Neural cell (in vitro differentiated cells): ENCODE measurements at regions not wholly inside any gene's neighbourhood (a gene's known extent, or its start where the extent isn't known, plus 50 kb on each side); places are given as distances from the start of the nearest gene placed in this dataset.

Source experiments
- H2AFZ ChIP-seq: fragments of 200-600, 300-800 bp; sonication (generic), shearing (Covaris generic); 2 replicates; pipeline ENCODE4 v1.6.0; 2014; ENCODE audit warnings: low read depth, mild to moderate bottlenecking, antibody characterized with exemption, low read length, moderate library complexity
- H3F3A ChIP-seq: fragments of 200-600 bp; shearing (Covaris generic); 2 replicates; pipeline ENCODE4 v1.6.1; 2016; ENCODE audit warnings: mild to moderate bottlenecking, moderate library complexity, mixed read lengths, antibody characterized with exemption, low read length; ENCODE audit not compliant: insufficient read depth, poor library complexity, severe bottlenecking
- H3K27ac ChIP-seq: fragments of 200-600, 300-800 bp; sonication (generic), shearing (Covaris generic); 2 replicates; pipeline ENCODE4 v1.5.1; 2014; ENCODE audit warnings: mild to moderate bottlenecking, low read length, moderate library complexity
- H3K27me3 ChIP-seq: fragments of 300-800, 200-600 bp; sonication (generic), shearing (Covaris generic); 2 replicates; pipeline ENCODE4 v1.6.0; 2014; ENCODE audit warnings: mild to moderate bottlenecking, low read depth, low read length, moderate library complexity; ENCODE audit not compliant: insufficient read depth
- H3K36me3 ChIP-seq: fragments of 300-800, 200-600 bp; sonication (generic), shearing (Covaris generic); 2 replicates; pipeline ENCODE4 v1.5.1; 2014; ENCODE audit warnings: mild to moderate bottlenecking, antibody characterized with exemption, low read length, moderate library complexity; ENCODE audit not compliant: insufficient read depth
- H3K4me2 ChIP-seq: fragments of 300-800, 200-600 bp; sonication (generic), shearing (Covaris generic); 2 replicates; pipeline ENCODE4 v1.6.0; 2014; ENCODE audit warnings: mild to moderate bottlenecking, low read length
- H3K4me3 ChIP-seq: fragments of 300-800, 200-600 bp; sonication (generic), shearing (Covaris generic); 2 replicates; pipeline ENCODE4 v1.5.1; 2014; ENCODE audit warnings: mild to moderate bottlenecking, low read length, moderate library complexity
- H3K79me2 ChIP-seq: fragments of 200-600 bp; shearing (Covaris generic); replicated peaks from 2 replicates; pipeline ENCODE4 v1.6.0; 2014; ENCODE audit warnings: mild to moderate bottlenecking, low read length, moderate library complexity; ENCODE audit not compliant: insufficient read depth
- H3K9ac ChIP-seq: fragments of 300-800, 200-600 bp; sonication (generic), shearing (Covaris generic); 2 replicates; pipeline ENCODE4 v1.6.1; 2016; ENCODE audit warnings: mild to moderate bottlenecking, low read length, mixed read lengths
- H3K9me2 ChIP-seq: fragments of 200-600 bp; shearing (Covaris generic); 2 replicates; pipeline ENCODE4 v1.6.1; 2016; ENCODE audit warnings: mild to moderate bottlenecking, low read length, mixed read lengths; ENCODE audit not compliant: insufficient read depth
- H3K9me3 ChIP-seq: fragments of 200-600, 300-800 bp; sonication (generic), shearing (Covaris generic); 2 replicates; pipeline ENCODE4 v1.6.1; 2016; ENCODE audit warnings: mild to moderate bottlenecking, mixed run types, low read length, moderate library complexity, mixed read lengths
- H4K20me1 ChIP-seq: fragments of 200-600 bp; shearing (Covaris generic); 2 replicates; pipeline ENCODE4 v1.6.1; 2016; ENCODE audit warnings: mild to moderate bottlenecking, mixed run types; ENCODE audit not compliant: insufficient read depth
- EP300 ChIP-seq: fragments of 450-650 bp; conservative IDR thresholded peaks from 2 replicates; pipeline ENCODE4 v1.6.1; 2014; ENCODE audit warnings: antibody characterized with exemption, mild to moderate bottlenecking, moderate library complexity; ENCODE audit not compliant: poor library complexity, severe bottlenecking
- EZH2 ChIP-seq: fragments of 200-600, 300-800 bp; shearing (Covaris generic), sonication (generic); IDR thresholded peaks from 2 replicates; pipeline ENCODE4 v1.6.1; 2014; ENCODE audit warnings: antibody characterized with exemption, low read length, borderline replicate concordance, mild to moderate bottlenecking; ENCODE audit not compliant: insufficient read depth, poor library complexity, severe bottlenecking
- MXI1 ChIP-seq: fragments of 450-650 bp; conservative IDR thresholded peaks from 2 replicates; pipeline ENCODE4 v1.6.1; 2014; ENCODE audit warnings: antibody characterized with exemption, mild to moderate bottlenecking; ENCODE audit not compliant: poor library complexity, severe bottlenecking
- POLR2AphosphoS5 ChIP-seq: IDR thresholded peaks from 2 replicates; pipeline ENCODE4 v1.6.1; 2012
- RAD21 ChIP-seq: fragments of 450-650 bp; conservative IDR thresholded peaks from 2 replicates; pipeline ENCODE4 v1.6.1; 2014; ENCODE audit warnings: antibody characterized with exemption, mild to moderate bottlenecking, moderate library complexity
- SMC3 ChIP-seq: fragments of 450-650 bp; conservative IDR thresholded peaks from 2 replicates; pipeline ENCODE4 v1.6.1; 2014; ENCODE audit warnings: antibody characterized with exemption, mild to moderate bottlenecking, moderate library complexity; ENCODE audit not compliant: poor library complexity
- TAF1 ChIP-seq: IDR thresholded peaks from 2 replicates; pipeline ENCODE4 v1.6.1; 2012; ENCODE audit warnings: low read depth
- TF ChIP-seq, protein P1 (sequence below): fragments of 450-650 bp; IDR thresholded peaks from 2 replicates; pipeline ENCODE4 v1.5.1; 2014; ENCODE audit warnings: antibody characterized with exemption, mild to moderate bottlenecking, moderate library complexity; ENCODE audit not compliant: poor library complexity, severe bottlenecking
- TF ChIP-seq, protein P2 (sequence below): IDR thresholded peaks from 2 replicates; pipeline ENCODE4 v1.6.1; 2012; ENCODE audit warnings: borderline replicate concordance

DNA sequence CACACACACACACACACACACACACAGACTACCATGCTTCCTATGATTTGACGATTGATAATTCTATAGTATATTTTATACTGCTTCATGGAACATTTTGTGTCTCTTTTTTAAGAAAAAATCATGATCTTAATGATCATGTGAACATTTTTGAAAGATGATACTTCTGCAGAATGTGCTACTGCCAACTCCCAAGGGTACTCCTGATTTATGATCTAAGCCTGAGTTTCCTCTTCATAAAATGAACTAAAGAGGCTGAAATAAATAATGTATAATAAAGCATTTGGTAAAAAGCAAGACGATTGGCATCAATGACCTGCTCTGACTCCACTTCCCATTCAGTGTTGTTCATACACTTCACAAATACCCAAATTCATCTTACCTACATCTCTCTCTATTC is 333.8 kb upstream of the RBMS3 start:
- Histone ChIP-seq H4K20me1 (no peaks in the 10 kb centered on the region), H3K27ac (no peak overlapping the region), H3K36me3 (no peaks in the 10 kb centered on the region), H3K79me2 (no peaks in the 10 kb centered on the region), H3K4me3 (no peak overlapping the region), H3F3A (no peaks in the 10 kb centered on the region), H3K9me2 (no peaks in the 10 kb centered on the region), H2AFZ (no peak overlapping the region), H3K9me3 (no peaks in the 10 kb centered on the region), H3K27me3 (no peaks in the 10 kb centered on the region), H3K4me2 (no peak overlapping the region), H3K9ac (no peak overlapping the region)
- TF ChIP-seq, protein P1, sequence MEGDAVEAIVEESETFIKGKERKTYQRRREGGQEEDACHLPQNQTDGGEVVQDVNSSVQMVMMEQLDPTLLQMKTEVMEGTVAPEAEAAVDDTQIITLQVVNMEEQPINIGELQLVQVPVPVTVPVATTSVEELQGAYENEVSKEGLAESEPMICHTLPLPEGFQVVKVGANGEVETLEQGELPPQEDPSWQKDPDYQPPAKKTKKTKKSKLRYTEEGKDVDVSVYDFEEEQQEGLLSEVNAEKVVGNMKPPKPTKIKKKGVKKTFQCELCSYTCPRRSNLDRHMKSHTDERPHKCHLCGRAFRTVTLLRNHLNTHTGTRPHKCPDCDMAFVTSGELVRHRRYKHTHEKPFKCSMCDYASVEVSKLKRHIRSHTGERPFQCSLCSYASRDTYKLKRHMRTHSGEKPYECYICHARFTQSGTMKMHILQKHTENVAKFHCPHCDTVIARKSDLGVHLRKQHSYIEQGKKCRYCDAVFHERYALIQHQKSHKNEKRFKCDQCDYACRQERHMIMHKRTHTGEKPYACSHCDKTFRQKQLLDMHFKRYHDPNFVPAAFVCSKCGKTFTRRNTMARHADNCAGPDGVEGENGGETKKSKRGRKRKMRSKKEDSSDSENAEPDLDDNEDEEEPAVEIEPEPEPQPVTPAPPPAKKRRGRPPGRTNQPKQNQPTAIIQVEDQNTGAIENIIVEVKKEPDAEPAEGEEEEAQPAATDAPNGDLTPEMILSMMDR, result no peak

DNA sequence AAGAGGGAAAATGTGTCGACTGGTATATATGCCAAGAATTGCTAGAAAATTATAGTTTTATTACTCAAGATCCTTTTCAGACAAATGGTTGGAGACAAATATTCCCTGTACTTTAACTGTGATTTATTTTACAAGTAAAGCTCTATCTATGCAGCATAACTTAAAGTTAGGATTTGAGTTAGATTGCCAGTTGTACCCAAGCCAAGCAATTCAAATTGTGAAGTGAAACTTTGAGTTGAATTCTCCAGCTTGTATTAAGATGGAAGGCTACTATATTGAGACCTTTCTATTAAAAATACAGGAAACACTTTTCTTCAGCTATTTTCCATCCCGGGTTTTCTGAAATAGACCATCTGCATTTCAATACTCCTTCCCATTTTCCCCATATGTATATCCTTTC is 333.1 kb upstream of the RBMS3 start:
- no peak overlapping the region for H3K27ac ChIP-seq
- H2AFZ ChIP-seq, result no peak overlapping the region
- H3K79me2 ChIP-seq, result no peaks in the 10 kb centered on the region
- no peaks in the 10 kb centered on the region for H3F3A ChIP-seq
- H4K20me1 ChIP-seq, result no peaks in the 10 kb centered on the region
- H3K4me3 ChIP-seq, result no peak overlapping the region
- H3K9me2 ChIP-seq, result no peaks in the 10 kb centered on the region
- no peak for TF ChIP-seq EP300
- TF ChIP-seq RAD21, result no peak
- TF ChIP-seq POLR2AphosphoS5, result no peak
- TF ChIP-seq SMC3, result no peak
- TF ChIP-seq, protein P1, result no peak
- TF ChIP-seq, protein P2, sequence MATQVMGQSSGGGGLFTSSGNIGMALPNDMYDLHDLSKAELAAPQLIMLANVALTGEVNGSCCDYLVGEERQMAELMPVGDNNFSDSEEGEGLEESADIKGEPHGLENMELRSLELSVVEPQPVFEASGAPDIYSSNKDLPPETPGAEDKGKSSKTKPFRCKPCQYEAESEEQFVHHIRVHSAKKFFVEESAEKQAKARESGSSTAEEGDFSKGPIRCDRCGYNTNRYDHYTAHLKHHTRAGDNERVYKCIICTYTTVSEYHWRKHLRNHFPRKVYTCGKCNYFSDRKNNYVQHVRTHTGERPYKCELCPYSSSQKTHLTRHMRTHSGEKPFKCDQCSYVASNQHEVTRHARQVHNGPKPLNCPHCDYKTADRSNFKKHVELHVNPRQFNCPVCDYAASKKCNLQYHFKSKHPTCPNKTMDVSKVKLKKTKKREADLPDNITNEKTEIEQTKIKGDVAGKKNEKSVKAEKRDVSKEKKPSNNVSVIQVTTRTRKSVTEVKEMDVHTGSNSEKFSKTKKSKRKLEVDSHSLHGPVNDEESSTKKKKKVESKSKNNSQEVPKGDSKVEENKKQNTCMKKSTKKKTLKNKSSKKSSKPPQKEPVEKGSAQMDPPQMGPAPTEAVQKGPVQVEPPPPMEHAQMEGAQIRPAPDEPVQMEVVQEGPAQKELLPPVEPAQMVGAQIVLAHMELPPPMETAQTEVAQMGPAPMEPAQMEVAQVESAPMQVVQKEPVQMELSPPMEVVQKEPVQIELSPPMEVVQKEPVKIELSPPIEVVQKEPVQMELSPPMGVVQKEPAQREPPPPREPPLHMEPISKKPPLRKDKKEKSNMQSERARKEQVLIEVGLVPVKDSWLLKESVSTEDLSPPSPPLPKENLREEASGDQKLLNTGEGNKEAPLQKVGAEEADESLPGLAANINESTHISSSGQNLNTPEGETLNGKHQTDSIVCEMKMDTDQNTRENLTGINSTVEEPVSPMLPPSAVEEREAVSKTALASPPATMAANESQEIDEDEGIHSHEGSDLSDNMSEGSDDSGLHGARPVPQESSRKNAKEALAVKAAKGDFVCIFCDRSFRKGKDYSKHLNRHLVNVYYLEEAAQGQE, result no peak
- no peak for TF ChIP-seq TAF1
- TF ChIP-seq MXI1, result no peak
- TF ChIP-seq EZH2, result no peak
- H3K9me3 ChIP-seq, result no peaks in the 10 kb centered on the region
- H3K9ac ChIP-seq, result no peak overlapping the region
- no peaks in the 10 kb centered on the region for H3K27me3 ChIP-seq
- H3K36me3 ChIP-seq, result no peaks in the 10 kb centered on the region
- no peak overlapping the region for H3K4me2 ChIP-seq
